DMS53 (cell line): ENCODE measurements at regions not wholly inside any gene's neighbourhood (a gene's known extent, or its start where the extent isn't known, plus 50 kb on each side); places are given as distances from the start of the nearest gene placed in this dataset.
"Not testable (repeated sequence)": the region's sequence is repeated elsewhere in the genome, so short reads cannot be mapped to it uniquely, and the experiment has no call there.

Experiments
- DNase-seq: peaks from one replicate; lab custom pipeline; 2025; lab: John Stamatoyannopoulos, UW

DNA sequence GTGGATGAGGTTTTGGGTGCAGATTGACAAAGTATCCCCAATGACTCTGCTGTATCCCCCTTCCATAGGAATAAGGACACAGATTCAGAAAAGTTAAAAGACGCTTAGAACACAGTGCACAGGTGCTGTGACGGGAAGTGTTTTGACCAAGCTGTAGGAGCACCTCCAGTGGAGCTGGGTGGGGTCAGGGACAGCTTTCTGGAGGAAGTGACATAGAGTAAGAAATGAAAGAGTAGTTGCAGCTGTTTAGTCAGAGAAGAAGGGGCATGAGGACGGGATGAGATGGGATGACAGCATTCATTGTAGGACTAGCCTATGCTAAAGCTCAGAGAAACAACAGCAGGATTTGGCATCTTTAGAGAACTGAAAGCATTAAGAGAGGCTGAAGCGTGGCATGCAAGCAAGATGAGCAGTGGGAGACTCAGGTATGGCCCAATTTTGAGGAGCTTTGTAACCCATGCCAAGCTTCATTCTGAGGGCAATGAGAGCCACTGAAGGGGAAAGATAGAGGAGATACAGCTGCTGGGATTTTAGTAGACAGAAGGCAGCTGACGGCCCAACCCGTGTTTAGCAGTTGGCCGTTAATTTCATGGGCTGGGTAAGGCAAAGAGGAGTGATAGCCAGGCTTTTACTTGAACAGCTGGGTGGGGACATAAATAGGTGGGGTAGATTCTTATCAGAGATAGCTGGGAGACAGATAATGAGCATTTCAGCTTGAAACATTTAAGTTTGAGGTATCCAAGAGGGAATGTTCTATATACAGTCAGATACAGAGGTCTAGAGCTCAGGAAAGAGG, 131.8 kb upstream of the KRAS start:
- no peak for DNase-seq

- peak; percentile 78 for DNase-seq
Measured at GRCh38 chr12:25377469-25378177, 126.9 kb upstream of the KRAS start.

DNA sequence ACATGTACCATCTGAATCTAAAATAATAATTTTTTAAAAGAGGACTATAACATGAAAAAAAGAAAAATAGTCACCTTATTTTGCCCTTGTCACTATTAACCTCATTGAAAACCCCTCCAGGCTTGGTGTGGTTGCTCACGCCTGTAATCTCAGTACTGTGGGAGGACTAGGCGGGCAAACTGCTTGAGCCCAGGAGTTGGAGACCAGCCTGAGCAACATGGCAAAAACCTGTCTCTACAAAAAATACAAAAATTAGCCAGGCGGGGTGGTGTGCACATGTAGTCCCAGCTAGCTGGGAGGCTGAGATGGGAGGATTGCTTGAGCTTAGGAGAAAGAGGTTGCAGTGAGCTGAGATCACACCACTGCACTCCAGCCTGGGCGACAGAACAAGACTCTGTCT, 126.3 kb upstream of the KRAS start:
- DNase-seq: no peak

- no peak for DNase-seq
Measured at GRCh38 chr12:25376407-25376806, 125.7 kb upstream of the KRAS start.

DNA sequence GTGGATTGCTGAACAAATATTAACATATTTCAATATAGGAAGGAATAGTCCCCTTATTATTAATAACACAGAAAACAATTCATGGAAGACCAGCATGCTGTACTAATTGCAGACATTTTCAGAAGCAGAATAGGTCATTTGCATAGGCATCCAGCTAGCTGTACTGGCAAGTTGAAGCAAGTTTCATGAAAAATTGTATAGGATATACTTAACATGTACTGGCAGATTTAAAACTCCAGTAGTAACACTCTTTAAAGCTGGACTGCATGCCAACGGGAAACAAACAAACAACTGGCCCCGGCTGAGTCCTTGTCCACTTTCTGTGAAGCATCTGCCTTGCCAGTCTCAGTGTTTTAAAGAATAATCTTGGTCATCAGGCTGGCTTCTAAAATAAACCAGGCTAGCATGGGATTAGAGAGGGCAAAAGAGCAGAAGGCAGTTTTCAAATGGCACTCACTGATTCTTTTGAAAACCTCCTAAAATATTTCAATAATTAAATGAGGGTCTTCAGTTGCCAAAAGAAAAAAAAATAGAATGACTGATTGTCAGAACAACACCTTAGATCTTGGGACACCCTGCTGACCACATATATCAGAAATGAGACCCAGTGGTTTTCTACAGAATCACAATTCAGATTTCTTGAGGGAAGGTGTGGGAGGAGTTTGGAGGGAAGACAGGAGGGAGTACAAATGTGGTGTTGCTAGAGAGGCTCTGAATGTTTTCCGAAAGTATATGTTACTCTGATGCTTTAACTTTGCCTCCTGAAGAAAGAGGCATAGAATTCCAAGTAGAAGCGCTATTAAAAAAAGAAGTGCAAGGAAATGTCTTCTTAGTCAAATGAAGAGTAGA, 122.5 kb upstream of the KRAS start:
- no peak for DNase-seq

DNA sequence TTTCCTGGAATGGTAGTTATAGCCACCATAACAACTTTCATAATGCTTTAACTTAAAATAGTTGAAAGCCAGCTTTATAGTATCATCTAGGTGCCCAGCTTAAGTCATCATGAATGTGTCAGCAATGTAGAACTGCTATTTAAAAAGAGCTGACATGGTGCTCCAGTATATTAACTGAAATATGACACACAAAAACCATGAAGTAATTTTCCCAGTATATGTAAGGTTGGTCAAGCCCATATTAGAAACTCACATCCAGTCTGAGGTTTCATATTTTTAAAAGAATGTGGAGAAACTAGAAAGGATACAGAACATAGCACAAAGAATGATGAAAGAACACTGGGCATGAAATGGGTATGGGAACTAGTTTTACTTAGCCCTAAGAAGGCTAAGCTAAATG, 121.3 kb upstream of the KRAS start:
- DNase-seq: no peak

- DNase-seq: no peak
Measured at GRCh38 chr12:25368557-25368956, 117.8 kb upstream of the KRAS start.

DNA sequence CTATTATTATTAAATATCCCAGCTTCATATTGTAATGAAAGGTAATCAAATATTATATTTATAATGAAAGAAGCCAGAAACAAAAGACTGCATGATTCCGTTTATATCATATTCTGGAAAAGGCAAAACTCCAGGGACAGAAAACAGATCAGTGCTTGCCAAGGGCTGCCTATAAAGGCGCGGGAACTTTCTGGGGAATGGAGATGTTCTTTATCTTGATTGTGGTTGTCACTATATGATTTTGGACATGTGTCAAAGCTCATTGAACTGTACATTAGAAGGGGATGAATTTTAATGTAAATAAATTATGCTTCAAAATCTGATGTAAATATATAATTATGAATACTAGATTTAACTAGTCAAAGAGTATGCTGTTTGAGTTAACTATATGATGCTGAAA, 115.4 kb upstream of the KRAS start:
- DNase-seq: no peak

- no peak for DNase-seq
Measured at GRCh38 chr12:25365340-25365730, 114.6 kb upstream of the KRAS start.

DNA sequence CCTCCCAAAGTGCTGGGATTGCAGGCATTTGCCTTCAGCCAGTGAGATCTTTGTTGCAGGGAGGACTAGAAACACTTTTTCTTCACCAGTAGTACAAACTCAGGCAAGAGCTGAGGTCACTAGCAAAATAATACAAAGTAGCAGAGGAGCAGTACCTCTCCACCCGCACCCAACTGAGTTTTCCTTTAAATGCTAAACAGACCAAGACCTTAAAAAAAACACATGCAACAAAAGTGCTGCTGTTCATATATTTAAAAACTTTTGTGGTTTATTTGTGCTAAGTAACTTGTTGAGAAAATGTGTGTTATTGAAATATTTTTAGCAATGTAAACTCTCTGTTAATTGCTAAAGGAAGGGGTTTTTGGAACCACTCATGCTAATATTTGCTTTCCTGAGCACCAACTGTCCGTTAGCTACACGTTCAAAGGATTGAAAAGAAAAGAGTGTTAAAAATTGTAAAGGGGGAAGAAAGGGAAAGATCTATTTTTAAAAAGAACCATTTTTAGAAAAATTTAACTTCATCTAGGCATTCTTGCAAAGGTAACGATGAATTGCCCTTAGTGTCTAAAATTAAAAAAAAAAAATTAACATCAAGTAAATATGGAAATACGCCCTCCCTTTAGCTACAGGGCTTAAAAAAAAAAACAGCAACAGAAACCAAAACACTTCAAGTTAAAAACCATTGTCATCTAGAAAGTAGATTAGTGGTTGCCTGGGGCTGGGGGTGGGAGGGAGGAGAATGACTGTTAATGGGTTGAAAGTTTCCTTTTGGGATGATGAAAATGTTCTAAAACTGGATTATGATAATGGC, 114.0 kb upstream of the KRAS start:
- DNase-seq: no peak

DNA sequence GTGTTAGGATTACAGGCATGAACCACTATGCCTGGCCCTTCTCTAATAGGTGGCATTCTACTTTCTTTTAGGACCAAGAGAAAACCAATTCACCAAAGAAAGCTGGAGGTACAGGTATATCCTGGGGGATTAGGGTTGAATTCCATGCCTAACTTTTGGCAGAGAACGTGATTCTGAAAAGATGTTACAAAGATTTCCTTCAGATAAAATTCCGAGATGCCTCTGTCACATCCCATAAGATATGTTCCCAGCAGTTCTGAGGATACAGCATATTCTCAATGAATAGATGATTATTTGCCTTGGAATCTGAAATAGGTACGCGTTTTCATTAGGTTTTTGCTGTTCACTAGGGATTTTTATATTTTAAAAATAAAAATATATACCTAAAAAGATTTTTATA, 111.9 kb upstream of the KRAS start:
- DNase-seq: no peak

GRCh38 chr12:25361511-25361910, 110.8 kb upstream of the KRAS start:
- no peak for DNase-seq

DNA sequence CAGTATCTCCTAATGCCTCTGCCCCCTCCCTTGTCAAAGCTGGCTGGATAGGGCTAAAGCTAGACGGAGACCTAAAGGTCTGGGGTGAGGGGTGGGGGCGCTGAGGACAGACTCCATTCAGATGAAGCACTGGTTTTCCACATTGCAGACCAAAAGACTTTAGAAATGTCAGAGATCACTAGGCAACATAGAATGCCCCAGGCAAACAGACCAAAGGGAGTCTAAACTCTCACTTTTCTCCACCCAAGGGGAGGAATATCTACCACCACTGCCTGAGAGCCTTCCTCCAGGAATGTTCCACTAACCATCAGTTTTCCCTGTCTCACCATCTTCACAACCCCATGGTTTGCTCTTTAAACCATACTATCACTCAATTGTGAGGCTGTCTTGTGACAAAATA, 106.9 kb upstream of the KRAS start:
- DNase-seq: no peak

DNA sequence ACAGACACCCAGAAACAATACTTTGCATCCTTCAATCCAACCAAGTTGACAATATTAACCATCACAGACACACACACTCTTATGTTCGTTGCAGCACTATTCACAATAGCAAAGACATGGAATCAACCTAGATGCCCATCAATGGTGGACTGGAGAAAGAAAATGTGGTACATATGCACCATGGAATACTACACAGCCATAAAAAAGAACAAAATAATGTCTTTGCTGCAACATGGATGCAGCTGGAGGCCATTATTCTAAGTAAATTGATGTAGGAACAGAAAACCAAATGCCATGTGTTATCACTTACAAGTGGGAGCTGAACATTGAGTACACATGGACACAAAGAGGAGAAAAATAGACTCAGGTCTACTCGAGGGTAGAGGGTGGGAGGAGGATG, 102.2 kb upstream of the KRAS start:
- not testable (repeated sequence) for DNase-seq

DNA sequence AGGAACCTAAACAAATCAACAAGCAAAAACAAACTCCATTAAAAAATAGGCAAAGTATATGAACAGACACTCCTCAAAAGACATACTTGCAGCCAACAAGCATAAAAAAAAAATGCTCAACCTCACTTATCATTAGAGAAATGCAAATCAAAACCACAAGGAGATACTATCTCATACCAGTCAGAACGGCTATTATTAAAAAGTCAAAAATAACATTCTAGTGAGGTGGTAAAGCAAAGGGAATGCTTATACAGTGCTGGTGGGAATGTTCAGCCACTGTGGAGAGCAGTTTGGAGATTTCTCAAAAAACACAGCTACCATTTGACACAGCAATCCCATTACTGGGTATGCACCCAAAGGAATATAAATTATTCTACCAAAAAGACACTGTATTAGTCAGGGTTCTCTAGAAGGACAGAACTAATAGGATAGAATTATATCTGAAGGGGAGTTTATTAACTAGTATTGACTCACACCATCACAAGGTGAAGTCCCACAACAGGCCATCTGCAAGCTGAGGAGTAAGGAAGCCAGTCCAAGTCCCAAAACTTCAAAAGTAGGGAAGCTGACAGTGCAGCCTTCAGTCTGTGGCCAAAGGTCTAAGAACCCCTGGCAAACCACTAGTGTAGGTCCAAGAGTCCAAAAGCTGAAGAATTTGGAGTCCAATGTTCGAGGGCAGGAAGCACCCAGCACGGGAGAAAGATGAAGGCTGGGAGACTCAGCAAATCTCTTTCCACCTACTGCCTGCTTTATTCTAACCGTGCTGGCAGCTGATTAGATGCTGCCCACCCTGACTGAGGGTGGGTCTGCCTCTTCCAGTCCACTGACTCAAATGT, 101.6 kb upstream of the KRAS start:
- no peak for DNase-seq

DNA sequence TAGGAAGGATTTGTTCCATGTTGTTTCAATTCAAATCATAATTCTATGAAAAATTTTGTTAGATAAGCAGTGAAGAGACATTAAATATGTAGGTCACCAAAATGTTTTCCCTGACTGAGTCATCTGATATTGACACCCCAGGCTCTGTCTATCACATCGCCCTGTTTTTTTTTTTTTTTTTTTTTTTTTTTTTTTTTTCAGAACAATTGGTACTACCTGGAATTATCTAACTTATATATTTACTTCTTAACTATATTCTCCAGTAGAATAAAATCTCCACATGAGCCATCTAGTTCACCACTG, 97.8 kb upstream of the KRAS start:
- no peak for DNase-seq

DNA sequence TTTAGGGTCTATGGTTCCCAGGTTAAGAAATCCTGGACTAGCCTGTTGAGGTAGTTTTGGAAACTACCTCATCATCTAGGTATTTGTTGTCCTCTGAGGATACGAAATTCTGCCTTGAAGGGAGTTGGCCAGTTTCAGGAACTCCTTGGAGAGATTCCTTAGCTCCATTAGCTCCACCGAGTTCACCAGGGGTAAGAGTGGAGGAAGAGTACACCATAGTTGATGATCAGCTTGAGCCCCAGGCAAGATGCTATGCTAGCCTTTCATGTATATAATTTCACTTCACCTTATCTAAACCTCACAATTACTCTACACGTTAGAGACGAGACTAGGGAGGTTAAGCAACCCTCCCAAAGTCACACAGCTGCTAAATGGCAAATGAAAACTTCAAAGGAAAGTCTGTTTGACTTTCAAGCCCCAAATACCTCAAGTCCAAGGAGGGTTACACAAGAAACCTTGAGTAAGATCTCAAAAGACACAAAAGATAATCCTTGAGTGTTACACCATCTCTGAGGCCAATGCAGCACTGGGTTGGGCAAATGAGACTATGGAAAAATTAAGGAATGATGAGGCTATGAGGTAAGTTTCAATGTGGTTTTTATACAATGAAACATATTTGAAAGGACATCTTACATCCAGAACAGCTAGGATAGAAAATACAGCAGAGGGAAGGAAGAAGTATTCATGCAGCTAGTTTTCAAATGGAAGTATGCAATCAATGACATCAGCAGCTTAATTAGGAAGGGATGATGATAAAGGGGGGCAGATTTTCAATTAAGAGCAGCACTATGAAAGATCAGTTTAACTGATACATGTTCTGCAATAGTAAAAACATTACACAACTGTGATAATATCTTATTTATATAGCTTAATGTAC, 97.2 kb upstream of the KRAS start:
- DNase-seq: no peak

GRCh38 chr12:25341877-25342276, 91.1 kb upstream of the KRAS start:
- not testable (repeated sequence) for DNase-seq

DNA sequence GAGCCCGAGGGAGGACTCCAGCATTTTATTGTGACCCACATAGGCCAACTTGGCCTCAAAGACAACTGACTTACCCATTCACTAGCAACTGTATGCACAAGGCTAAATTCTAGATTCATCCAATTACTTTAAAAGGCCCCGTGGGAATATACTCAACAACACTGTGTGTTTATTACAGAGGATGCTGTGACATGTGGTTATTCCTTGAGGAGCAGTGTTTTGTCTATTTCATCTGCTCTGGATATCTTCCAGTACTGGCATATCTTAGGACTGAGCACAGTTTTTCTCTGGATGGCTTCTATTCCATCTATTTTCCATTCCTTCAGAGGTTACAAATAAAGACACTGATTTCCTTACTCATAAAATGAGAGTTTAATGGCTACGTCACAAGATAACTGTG, 87.2 kb upstream of the KRAS start:
- DNase-seq: no peak

GRCh38 chr12:25332143-25332542, 81.4 kb upstream of the KRAS start:
- peak; percentile 65 for DNase-seq
